ENCODE measurements at regions not wholly inside any gene's neighbourhood (a gene's known extent, or its start where the extent isn't known, plus 50 kb on each side); places are given as distances from the start of the nearest gene placed in this dataset.

GRCh38 chr14:95008445-95009217 lies 148.7 kb downstream of the DICER1 start:
- H3K27me3 Mint-ChIP-seq (ENCODE audit: insufficient read depth, low read depth): no peaks in the 10 kb centered on the region
- no peak overlapping the region for H3K27ac Mint-ChIP-seq
- H3F3A ChIP-seq (ENCODE audit: low read depth): no peaks in the 10 kb centered on the region
- H3K79me2 ChIP-seq (ENCODE audit: low read depth): no peaks in the 10 kb centered on the region
- H3K9me3 Mint-ChIP-seq: no peaks in the 10 kb centered on the region
- no peaks in the 10 kb centered on the region for H4K20me1 ChIP-seq (ENCODE audit: low read depth)
- no peak overlapping the region for H3K4me2 ChIP-seq
- no peak overlapping the region for H3K9ac ChIP-seq
- no peak overlapping the region for H3K4me3 ChIP-seq
- no peak overlapping the region for H3K27ac ChIP-seq
- TF ChIP-seq EZH2phosphoT487 (IDR thresholded peaks at IDR 0.05): no peak
- no peak for TF ChIP-seq CTCF (IDR thresholded peaks at IDR 0.05)
- no peak for TF ChIP-seq EZH2 (IDR thresholded peaks at IDR 0.05)
- H3K4me3 Mint-ChIP-seq: no peak overlapping the region
- H3K36me3 ChIP-seq: no peaks in the 10 kb centered on the region
- DNase-seq (ENCODE audit: low spot score): no peak
- no peak overlapping the region for H2AFZ ChIP-seq (replicated peaks)
- H3K27me3 ChIP-seq: no peaks in the 10 kb centered on the region
- no peaks in the 10 kb centered on the region for H3K36me3 Mint-ChIP-seq
- peaks cover 11% of the 10 kb centered on the region for H3K4me1 ChIP-seq
- peaks cover 5% of the 10 kb centered on the region for H3K4me1 Mint-ChIP-seq
- H3K9me3 ChIP-seq (ENCODE audit: low read depth): no peaks in the 10 kb centered on the region

- no peaks in the 10 kb centered on the region for H3K27me3 Mint-ChIP-seq (ENCODE audit: insufficient read depth, low read depth)
- Histone ChIP-seq H3K4me2 (no peak overlapping the region), H3K4me3 (no peak overlapping the region), H3K27me3 (no peaks in the 10 kb centered on the region), H4K20me1 (ENCODE audit: low read depth) (no peaks in the 10 kb centered on the region), H3K9me3 (ENCODE audit: low read depth) (no peaks in the 10 kb centered on the region), H3K79me2 (ENCODE audit: low read depth) (no peaks in the 10 kb centered on the region), H3K36me3 (no peaks in the 10 kb centered on the region), H2AFZ (replicated peaks) (no peak overlapping the region), H3K9ac (no peak overlapping the region), H3K27ac (no peak overlapping the region), H3K4me1 (peaks cover 15% of the 10 kb centered on the region), H3F3A (ENCODE audit: low read depth) (no peaks in the 10 kb centered on the region)
- no peak overlapping the region for H3K27ac Mint-ChIP-seq
- peaks cover 8% of the 10 kb centered on the region for H3K4me1 Mint-ChIP-seq
- H3K4me3 Mint-ChIP-seq: no peak overlapping the region
- DNase-seq (ENCODE audit: low spot score): no peak
- H3K36me3 Mint-ChIP-seq: no peaks in the 10 kb centered on the region
- no peak for TF ChIP-seq CTCF (IDR thresholded peaks at IDR 0.05)
- TF ChIP-seq EZH2phosphoT487 (IDR thresholded peaks at IDR 0.05): no peak
- no peak for TF ChIP-seq EZH2 (IDR thresholded peaks at IDR 0.05)
- no peaks in the 10 kb centered on the region for H3K9me3 Mint-ChIP-seq
These were observed 149.4 kb downstream of the DICER1 start for GRCh38 chr14:95007921-95008320.

GRCh38 chr14:95006479-95006878 lies 150.8 kb downstream of the DICER1 start:
- H3K4me3 Mint-ChIP-seq: no peak overlapping the region
- H3K27ac Mint-ChIP-seq: no peak overlapping the region
- Histone ChIP-seq H3K4me3 (no peak overlapping the region), H4K20me1 (ENCODE audit: low read depth) (no peaks in the 10 kb centered on the region), H3K4me2 (no peak overlapping the region), H3F3A (ENCODE audit: low read depth) (no peaks in the 10 kb centered on the region), H3K27me3 (no peaks in the 10 kb centered on the region), H3K4me1 (peaks cover 15% of the 10 kb centered on the region), H3K79me2 (ENCODE audit: low read depth) (no peaks in the 10 kb centered on the region), H3K36me3 (no peaks in the 10 kb centered on the region), H3K9ac (no peak overlapping the region), H2AFZ (replicated peaks) (no peak overlapping the region), H3K9me3 (ENCODE audit: low read depth) (no peaks in the 10 kb centered on the region), H3K27ac (no peak overlapping the region)
- no peaks in the 10 kb centered on the region for H3K9me3 Mint-ChIP-seq
- no peaks in the 10 kb centered on the region for H3K27me3 Mint-ChIP-seq (ENCODE audit: insufficient read depth, low read depth)
- TF ChIP-seq CTCF (IDR thresholded peaks at IDR 0.05): no peak
- TF ChIP-seq EZH2phosphoT487 (IDR thresholded peaks at IDR 0.05): no peak
- TF ChIP-seq EZH2 (IDR thresholded peaks at IDR 0.05): no peak
- H3K4me1 Mint-ChIP-seq: peaks cover 8% of the 10 kb centered on the region
- H3K36me3 Mint-ChIP-seq: no peaks in the 10 kb centered on the region
- no peak for DNase-seq (ENCODE audit: low spot score)

All from neural progenitor cell (in vitro differentiated cells).